ENCODE measurements at regions not wholly inside any gene's neighbourhood (a gene's known extent, or its start where the extent isn't known, plus 50 kb on each side); places are given as distances from the start of the nearest gene placed in this dataset.

DNA sequence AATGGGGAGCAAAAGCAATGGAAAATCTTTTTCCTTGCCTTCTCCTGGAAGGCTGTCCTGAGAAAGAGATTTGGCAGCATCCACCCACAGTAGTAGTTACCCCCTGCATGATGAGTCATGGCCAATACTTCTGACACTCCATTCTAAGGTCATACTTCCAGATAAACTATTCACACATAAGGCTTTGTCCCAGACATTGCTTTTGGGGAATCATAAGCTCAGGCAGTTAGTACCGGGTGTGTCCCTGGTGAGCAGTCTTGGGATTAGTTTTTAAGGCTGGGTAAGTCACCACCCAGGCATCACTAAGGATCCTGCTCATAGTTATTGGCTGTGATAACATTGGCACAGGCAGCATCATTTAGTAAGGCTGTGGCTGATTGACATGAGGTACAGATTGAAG is 160.6 kb upstream of the GGTLC1 start:
- 79 to 93% (median 91%) methylated on average over 1 of the region's 1 CpG for WGBS, 3 donors
- Histone ChIP-seq H3K4me1 (no peaks in the 10 kb centered on the region), H3K4me3 (no peak overlapping the region), H3K27me3 (ENCODE audit: insufficient read depth in 3 of 3, low read length in 2 of 3) (no peaks in the 10 kb centered on the region), H3K9me3 (no peaks in the 10 kb centered on the region), H3K36me3 (ENCODE audit: insufficient read depth in 1 of 2, low read depth in 1 of 2) (no peaks in the 10 kb centered on the region), H3K27ac (no peak overlapping the region)
- intact Hi-C loops (cut with DNase I) = no loop called here
- no peak for TF ChIP-seq CTCF (IDR thresholded peaks at IDR 0.05)
- DNase-seq = no peak
- ATAC-seq = no peak

- intact Hi-C loops (cut with DNase I) = no loop called here
- TF ChIP-seq CTCF (IDR thresholded peaks at IDR 0.05) = no peak
- Histone ChIP-seq H3K4me3 (no peak overlapping the region), H3K27ac (no peak overlapping the region), H3K27me3 (ENCODE audit: insufficient read depth in 3 of 3, low read length in 2 of 3) (no peaks in the 10 kb centered on the region), H3K9me3 (no peaks in the 10 kb centered on the region), H3K4me1 (no peaks in the 10 kb centered on the region), H3K36me3 (ENCODE audit: insufficient read depth in 1 of 2, low read depth in 1 of 2) (no peaks in the 10 kb centered on the region)
- DNase-seq (no peak), ATAC-seq (no peak)
- WGBS, 3 donors = 62 to 73% (median 71%) methylated on average over 7 of the region's 7 CpGs
Observed at GRCh38 chr20:24148372-24148771, 159.8 kb upstream of the GGTLC1 start.

GRCh38 chr20:24147961-24148360 is 159.4 kb upstream of the GGTLC1 start:
- Histone ChIP-seq H3K4me1 (no peaks in the 10 kb centered on the region), H3K27ac (no peak overlapping the region), H3K27me3 (ENCODE audit: insufficient read depth in 3 of 3, low read length in 2 of 3) (no peaks in the 10 kb centered on the region), H3K36me3 (ENCODE audit: insufficient read depth in 1 of 2, low read depth in 1 of 2) (no peaks in the 10 kb centered on the region), H3K9me3 (no peaks in the 10 kb centered on the region), H3K4me3 (no peak overlapping the region)
- no peak for TF ChIP-seq CTCF (IDR thresholded peaks at IDR 0.05)
- intact Hi-C loops (cut with DNase I) = no loop called here
- DNase-seq = no peak
- no peak for ATAC-seq
- WGBS, 3 donors = 66 to 70% (median 67%) methylated on average over 4 of the region's 4 CpGs

- intact Hi-C loops (cut with DNase I) = no loop called here
Observed at GRCh38 chr20:24147479-24147878, 158.9 kb upstream of the GGTLC1 start.

More at GRCh38 chr20:24147479-24147878, 158.9 kb upstream of the GGTLC1 start:
- H3K9me3 ChIP-seq = no peaks in the 10 kb centered on the region
- WGBS, 3 donors = 70 to 73% (median 70%) methylated on average over 5 of the region's 5 CpGs
- no peaks in the 10 kb centered on the region for H3K36me3 ChIP-seq (ENCODE audit: insufficient read depth in 1 of 2, low read depth in 1 of 2)
- no peak overlapping the region for H3K27ac ChIP-seq
- DNase-seq = no peak
- ATAC-seq = no peak
- TF ChIP-seq CTCF (IDR thresholded peaks at IDR 0.05) = no peak
- no peaks in the 10 kb centered on the region for H3K27me3 ChIP-seq (ENCODE audit: insufficient read depth in 3 of 3, low read length in 2 of 3)
- no peak overlapping the region for H3K4me3 ChIP-seq
- no peaks in the 10 kb centered on the region for H3K4me1 ChIP-seq
